Ascending aorta (tissue), 2 donors: ENCODE measurements at regions not wholly inside any gene's neighbourhood (a gene's known extent, or its start where the extent isn't known, plus 50 kb on each side); places are given as distances from the start of the nearest gene placed in this dataset.

Experiments
- DNase-seq, 2 donors: peaks; one replicate each; pipeline ENCODE4 v3.0.0-alpha.2; 2019; ENCODE audit warnings: low spot score in 2 of 2
- H3K27ac ChIP-seq, 2 donors: fragments of 200-600 bp; sonication (generic); one replicate each; pipeline ENCODE4 v1.5.1; 2016 to 2017; ENCODE audit warnings: mild to moderate bottlenecking in 1 of 2
- H3K27me3 ChIP-seq: fragments of 200-600 bp; sonication (generic); one replicate; pipeline ENCODE4 v1.5.1; 2017
- H3K36me3 ChIP-seq, 2 donors: fragments of 200-600 bp; sonication (generic); one replicate each; pipeline ENCODE4 v1.5.1; 2016
- H3K4me1 ChIP-seq, 2 donors: fragments of 200-600 bp; sonication (generic); one replicate each; pipeline ENCODE4 v1.5.1; 2016 to 2017; ENCODE audit warnings: mild to moderate bottlenecking in 1 of 2
- H3K4me3 ChIP-seq, 2 donors: fragments of 200-600 bp; sonication (generic); one replicate each; pipeline ENCODE4 v1.5.1; 2016 to 2017; ENCODE audit warnings: mild to moderate bottlenecking in 1 of 2
- H3K9me3 ChIP-seq, 2 donors: fragments of 200-600 bp; sonication (generic); one replicate each; pipeline ENCODE4 v1.5.1; 2016
- intact Hi-C: fragments of 100-400 bp; cut with DNase I; formaldehyde crosslinking; loops from one replicate; pipeline ENCODE4 v1.15.1; 2023
- TF ChIP-seq, protein P1 (sequence below), 3 experiments: fragments of 200-600 bp in 2 of 3; fragments of 450-650 bp in 1 of 3; sonication (generic) in 2 of 3; IDR thresholded peaks; one replicate each; pipeline ENCODE4 v1.5.1; 2016 to 2019; ENCODE audit warnings: antibody characterized with exemption in 3 of 3, mild to moderate bottlenecking in 1 of 3, moderate library complexity in 1 of 3

DNA sequence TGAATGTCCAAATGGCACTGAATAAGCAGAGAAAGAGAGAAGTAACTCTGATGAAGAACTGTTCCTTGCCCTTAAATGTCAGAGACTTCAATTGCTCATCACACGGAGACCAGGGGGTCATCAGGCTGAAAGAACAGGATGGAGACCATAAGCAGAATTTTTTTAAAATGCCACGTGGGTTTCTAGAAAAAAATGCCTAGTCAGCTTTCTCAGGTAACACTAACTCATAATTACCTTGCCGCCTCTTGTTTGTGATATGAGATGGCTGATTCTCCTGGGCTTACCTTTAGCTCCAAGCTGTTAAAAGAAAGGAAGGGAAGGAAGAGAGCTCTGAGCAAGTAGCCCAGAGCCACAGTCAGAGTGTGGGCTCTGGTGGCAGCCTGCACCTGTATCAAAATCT lies 372.0 kb downstream of the GPAM start:
- Histone ChIP-seq H3K36me3 (no peaks in the 10 kb centered on the region), H3K4me3 (no peak overlapping the region), H3K27me3 (no peaks in the 10 kb centered on the region), H3K27ac (no peak overlapping the region), H3K4me1 (no peaks in the 10 kb centered on the region), H3K9me3 (no peaks in the 10 kb centered on the region)
- intact Hi-C loops, result no loop called here
- DNase-seq, result no peak
- TF ChIP-seq, protein P1, sequence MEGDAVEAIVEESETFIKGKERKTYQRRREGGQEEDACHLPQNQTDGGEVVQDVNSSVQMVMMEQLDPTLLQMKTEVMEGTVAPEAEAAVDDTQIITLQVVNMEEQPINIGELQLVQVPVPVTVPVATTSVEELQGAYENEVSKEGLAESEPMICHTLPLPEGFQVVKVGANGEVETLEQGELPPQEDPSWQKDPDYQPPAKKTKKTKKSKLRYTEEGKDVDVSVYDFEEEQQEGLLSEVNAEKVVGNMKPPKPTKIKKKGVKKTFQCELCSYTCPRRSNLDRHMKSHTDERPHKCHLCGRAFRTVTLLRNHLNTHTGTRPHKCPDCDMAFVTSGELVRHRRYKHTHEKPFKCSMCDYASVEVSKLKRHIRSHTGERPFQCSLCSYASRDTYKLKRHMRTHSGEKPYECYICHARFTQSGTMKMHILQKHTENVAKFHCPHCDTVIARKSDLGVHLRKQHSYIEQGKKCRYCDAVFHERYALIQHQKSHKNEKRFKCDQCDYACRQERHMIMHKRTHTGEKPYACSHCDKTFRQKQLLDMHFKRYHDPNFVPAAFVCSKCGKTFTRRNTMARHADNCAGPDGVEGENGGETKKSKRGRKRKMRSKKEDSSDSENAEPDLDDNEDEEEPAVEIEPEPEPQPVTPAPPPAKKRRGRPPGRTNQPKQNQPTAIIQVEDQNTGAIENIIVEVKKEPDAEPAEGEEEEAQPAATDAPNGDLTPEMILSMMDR (IDR thresholded peaks at IDR 0.05), result no peak

DNA sequence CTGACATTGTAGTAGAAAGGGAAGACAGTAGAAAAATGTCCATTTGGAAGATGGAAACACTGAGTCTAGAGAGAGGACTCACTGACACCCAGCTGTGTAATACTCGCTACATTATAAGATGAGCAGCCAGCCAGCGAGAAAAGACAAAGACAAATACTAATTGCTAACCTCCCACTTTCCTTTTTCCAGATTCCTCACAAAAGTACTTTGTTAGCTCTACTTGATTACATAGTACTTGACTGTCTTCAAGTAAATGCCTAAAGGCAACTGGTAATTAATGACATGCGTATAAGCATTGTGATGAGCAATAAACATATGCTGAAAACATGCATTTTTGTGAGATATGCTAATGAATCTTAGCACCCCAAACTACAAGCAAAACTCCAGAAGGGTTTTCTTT lies 363.1 kb downstream of the GPAM start:
- intact Hi-C loops, result no loop called here
- TF ChIP-seq, protein P1 (IDR thresholded peaks at IDR 0.05), result no peak

DNA sequence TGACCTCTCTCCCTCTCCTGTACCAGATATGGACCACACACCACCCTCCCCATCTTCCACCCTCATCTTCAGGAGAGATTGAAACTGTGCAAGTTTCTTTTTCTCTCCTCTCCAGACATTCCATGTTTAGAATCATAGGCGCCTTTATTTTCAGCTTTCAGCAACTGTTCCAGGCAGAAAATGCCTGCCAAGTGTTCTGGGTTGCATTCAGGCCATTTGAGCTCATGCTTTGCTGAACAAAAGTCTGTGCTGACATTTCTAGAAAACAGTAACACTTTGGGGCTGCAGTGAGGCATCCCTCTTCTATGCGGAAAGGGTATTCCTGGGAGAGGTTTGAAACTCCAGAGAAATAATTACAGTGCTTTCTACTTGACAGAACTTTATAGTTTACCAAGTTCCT lies 361.7 kb downstream of the GPAM start:
- no peak overlapping the region for H3K4me3 ChIP-seq
- intact Hi-C loops, result no loop called here
- TF ChIP-seq, protein P1 (IDR thresholded peaks at IDR 0.05), result no peak
- no peak for DNase-seq
- no peaks in the 10 kb centered on the region for H3K27me3 ChIP-seq
- H3K27ac ChIP-seq, result peak overlapping the region in 1 of 2 donors; percentile 40
- no peaks in the 10 kb centered on the region for H3K4me1 ChIP-seq
- H3K36me3 ChIP-seq, result no peaks in the 10 kb centered on the region
- H3K9me3 ChIP-seq, result no peaks in the 10 kb centered on the region

More for the DNA sequence above, 363.1 kb downstream of the GPAM start:
- Histone ChIP-seq H3K4me3 (no peak overlapping the region), H3K36me3 (no peaks in the 10 kb centered on the region), H3K27ac (no peak overlapping the region), H3K4me1 (no peaks in the 10 kb centered on the region), H3K27me3 (no peaks in the 10 kb centered on the region), H3K9me3 (no peaks in the 10 kb centered on the region)
- DNase-seq, result no peak

DNA sequence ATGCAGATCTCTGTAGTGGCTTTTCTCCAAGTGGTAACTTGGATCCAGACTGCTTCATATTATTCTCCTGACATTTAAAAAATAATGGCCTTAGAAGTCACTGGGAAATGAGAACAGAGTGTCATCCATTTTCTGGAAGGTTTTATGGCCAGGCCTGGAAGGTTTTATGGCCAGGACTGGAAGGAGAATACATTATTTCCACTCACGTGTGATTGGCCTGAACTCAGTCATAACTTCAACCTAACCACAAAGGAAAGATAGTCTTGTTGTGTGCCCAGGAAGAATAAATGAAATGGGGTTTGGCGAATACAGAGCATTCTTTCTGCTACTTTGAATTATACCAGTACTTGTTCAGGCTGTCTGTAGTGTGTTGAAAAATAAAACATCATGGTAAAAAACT lies 360.9 kb downstream of the GPAM start:
- intact Hi-C loops, result no loop called here
- TF ChIP-seq, protein P1 (IDR thresholded peaks at IDR 0.05), result no peak
- Histone ChIP-seq H3K27ac (no peak overlapping the region), H3K4me3 (no peak overlapping the region), H3K9me3 (no peaks in the 10 kb centered on the region), H3K36me3 (no peaks in the 10 kb centered on the region), H3K27me3 (no peaks in the 10 kb centered on the region), H3K4me1 (no peaks in the 10 kb centered on the region)
- DNase-seq, result no peak

DNA sequence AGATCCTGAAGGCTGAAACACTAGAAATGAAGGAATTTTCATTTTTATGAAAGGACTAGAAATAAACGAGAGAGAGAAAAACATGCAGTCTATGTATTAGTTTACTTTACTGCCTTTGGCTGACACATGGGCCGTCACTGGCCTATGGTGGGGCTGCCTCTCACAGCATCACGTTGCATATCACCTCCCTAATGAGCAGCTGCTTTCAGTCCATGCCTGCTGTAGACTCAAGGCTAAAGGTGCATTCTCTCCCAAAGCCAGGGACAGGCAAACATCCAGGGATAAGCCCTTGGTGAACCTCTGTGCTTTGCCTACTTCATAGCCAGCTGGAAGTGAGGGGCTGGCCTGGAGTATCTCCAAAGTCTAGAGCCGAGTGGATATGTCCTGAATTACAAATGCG lies 359.4 kb downstream of the GPAM start:
- intact Hi-C loops, result no loop called here
- H3K27ac ChIP-seq, result no peak overlapping the region

More for the DNA sequence above, 359.4 kb downstream of the GPAM start:
- H3K4me1 ChIP-seq, result no peaks in the 10 kb centered on the region
- no peak for DNase-seq
- no peaks in the 10 kb centered on the region for H3K36me3 ChIP-seq
- TF ChIP-seq, protein P1 (IDR thresholded peaks at IDR 0.05), result no peak
- H3K4me3 ChIP-seq, result no peak overlapping the region
- H3K9me3 ChIP-seq, result no peaks in the 10 kb centered on the region
- no peaks in the 10 kb centered on the region for H3K27me3 ChIP-seq
